DND-41 (cell line): ENCODE measurements at regions not wholly inside any gene's neighbourhood (a gene's known extent, or its start where the extent isn't known, plus 50 kb on each side); places are given as distances from the start of the nearest gene placed in this dataset.

ENCODE experiments used
- ATAC-seq: fragments of 200-7000 bp; cut with Tn5 transposase; 3 replicates; pipeline ENCODE4 v1.9.1; 2021; ENCODE audit warnings: low read depth; ENCODE audit not compliant: insufficient read depth
- DNase-seq: peaks from one replicate; pipeline ENCODE4 v3.0.0-alpha.2; 2020
- H2AFZ ChIP-seq: 2 replicates; pipeline ENCODE4 v1.6.0; 2012; ENCODE audit warnings: low read depth, low read length
- H3K27ac ChIP-seq: 2 replicates; pipeline ENCODE4 v1.5.1; 2012; ENCODE audit warnings: low read length, inconsistent platforms
- H3K27me3 ChIP-seq: fragments of 200-600 bp; sonication (generic); 2 replicates; pipeline ENCODE4 v1.6.0; 2012; ENCODE audit warnings: low read length, mild to moderate bottlenecking, inconsistent platforms; ENCODE audit not compliant: insufficient read depth, poor library complexity
- H3K36me3 ChIP-seq: 2 replicates; pipeline ENCODE4 v1.5.1; 2012; ENCODE audit warnings: low read length, inconsistent platforms; ENCODE audit not compliant: insufficient read depth
- H3K4me1 ChIP-seq: 2 replicates; pipeline ENCODE4 v1.5.1; 2012; ENCODE audit warnings: mild to moderate bottlenecking, low read length; ENCODE audit not compliant: insufficient read depth
- H3K4me2 ChIP-seq: 2 replicates; pipeline ENCODE4 v1.6.0; 2012; ENCODE audit warnings: mild to moderate bottlenecking, moderate library complexity, low read length, inconsistent platforms; ENCODE audit not compliant: insufficient read depth
- H3K4me3 ChIP-seq, 2 experiments: fragments of 200-600 bp in 1 of 2; shearing (Covaris generic) in 1 of 2; 2 replicates each; pipeline ENCODE4 v1.5.1; 2012 to 2016; ENCODE audit warnings: inconsistent platforms in 2 of 2, low read length in 2 of 2, mild to moderate bottlenecking in 2 of 2, low read depth in 1 of 2, moderate library complexity in 1 of 2
- H3K79me2 ChIP-seq: 2 replicates; pipeline ENCODE4 v1.6.0; 2012; ENCODE audit warnings: low read length, inconsistent platforms; ENCODE audit not compliant: insufficient read depth
- H3K9ac ChIP-seq: 2 replicates; pipeline ENCODE4 v1.6.0; 2012; ENCODE audit warnings: low read depth, mild to moderate bottlenecking, inconsistent platforms, low read length, moderate library complexity
- H3K9me3 ChIP-seq: 2 replicates; pipeline ENCODE4 v1.5.1; 2012; ENCODE audit warnings: low read length, moderate library complexity, mild to moderate bottlenecking, inconsistent platforms; ENCODE audit not compliant: insufficient read depth, severe bottlenecking
- H4K20me1 ChIP-seq: 2 replicates; pipeline ENCODE4 v1.6.0; 2012; ENCODE audit warnings: low read length; ENCODE audit not compliant: insufficient read depth
- EZH2 ChIP-seq: IDR thresholded peaks from 3 replicates; pipeline ENCODE4 v1.6.1; 2012; ENCODE audit warnings: borderline replicate concordance, low read depth, mild to moderate bottlenecking, moderate library complexity, low read length, inconsistent platforms; ENCODE audit not compliant: severe bottlenecking
- TF ChIP-seq, protein P1 (sequence below): IDR thresholded peaks from 2 replicates; pipeline ENCODE4 v1.5.1; 2012; ENCODE audit warnings: borderline replicate concordance, low read length, moderate library complexity, mild to moderate bottlenecking; ENCODE audit not compliant: poor library complexity, severe bottlenecking; ENCODE audit errors: extremely low read depth

DNA sequence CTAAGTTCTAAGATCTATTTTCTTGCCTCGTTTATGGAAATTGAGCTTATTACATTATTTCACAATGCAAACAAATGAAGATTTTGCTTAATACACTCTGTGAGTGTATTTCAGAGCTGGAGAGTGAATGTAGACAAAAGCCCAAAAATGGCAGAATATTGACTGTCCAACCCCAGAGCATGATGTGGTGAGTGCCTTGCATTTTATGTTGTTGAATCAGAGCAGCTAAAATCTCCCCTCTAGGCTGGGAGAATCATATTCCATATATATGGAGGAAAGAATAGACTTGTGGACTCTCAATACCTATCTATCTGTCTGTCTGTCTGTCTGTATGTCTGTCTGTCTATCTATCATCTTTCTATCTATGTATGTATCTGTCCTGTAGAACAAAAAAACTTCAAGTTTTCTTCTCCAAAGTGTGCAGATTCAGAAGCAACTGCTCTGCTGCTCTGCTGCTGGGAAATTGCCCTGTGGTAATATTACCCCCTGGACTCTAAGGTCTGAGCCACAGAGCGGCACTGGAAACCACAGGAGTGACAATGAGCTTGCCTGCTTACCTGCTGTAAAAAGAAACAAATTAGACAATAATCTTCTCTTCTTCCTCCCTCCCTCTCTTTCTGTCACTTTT is 209.4 kb upstream of the PRICKLE1 start:
- Histone ChIP-seq H3K9ac (no peak overlapping the region), H2AFZ (no peak overlapping the region), H4K20me1 (no peaks in the 10 kb centered on the region), H3K79me2 (no peaks in the 10 kb centered on the region), H3K4me2 (no peak overlapping the region), H3K27ac (no peak overlapping the region), H3K4me1 (no peaks in the 10 kb centered on the region), H3K4me3 (no peak overlapping the region), H3K36me3 (no peaks in the 10 kb centered on the region), H3K27me3 (no peaks in the 10 kb centered on the region), H3K9me3 (no peaks in the 10 kb centered on the region)
- DNase-seq = no peak
- no peak for ATAC-seq
- no peak for TF ChIP-seq EZH2
- TF ChIP-seq, protein P1, sequence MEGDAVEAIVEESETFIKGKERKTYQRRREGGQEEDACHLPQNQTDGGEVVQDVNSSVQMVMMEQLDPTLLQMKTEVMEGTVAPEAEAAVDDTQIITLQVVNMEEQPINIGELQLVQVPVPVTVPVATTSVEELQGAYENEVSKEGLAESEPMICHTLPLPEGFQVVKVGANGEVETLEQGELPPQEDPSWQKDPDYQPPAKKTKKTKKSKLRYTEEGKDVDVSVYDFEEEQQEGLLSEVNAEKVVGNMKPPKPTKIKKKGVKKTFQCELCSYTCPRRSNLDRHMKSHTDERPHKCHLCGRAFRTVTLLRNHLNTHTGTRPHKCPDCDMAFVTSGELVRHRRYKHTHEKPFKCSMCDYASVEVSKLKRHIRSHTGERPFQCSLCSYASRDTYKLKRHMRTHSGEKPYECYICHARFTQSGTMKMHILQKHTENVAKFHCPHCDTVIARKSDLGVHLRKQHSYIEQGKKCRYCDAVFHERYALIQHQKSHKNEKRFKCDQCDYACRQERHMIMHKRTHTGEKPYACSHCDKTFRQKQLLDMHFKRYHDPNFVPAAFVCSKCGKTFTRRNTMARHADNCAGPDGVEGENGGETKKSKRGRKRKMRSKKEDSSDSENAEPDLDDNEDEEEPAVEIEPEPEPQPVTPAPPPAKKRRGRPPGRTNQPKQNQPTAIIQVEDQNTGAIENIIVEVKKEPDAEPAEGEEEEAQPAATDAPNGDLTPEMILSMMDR = no peak

DNA sequence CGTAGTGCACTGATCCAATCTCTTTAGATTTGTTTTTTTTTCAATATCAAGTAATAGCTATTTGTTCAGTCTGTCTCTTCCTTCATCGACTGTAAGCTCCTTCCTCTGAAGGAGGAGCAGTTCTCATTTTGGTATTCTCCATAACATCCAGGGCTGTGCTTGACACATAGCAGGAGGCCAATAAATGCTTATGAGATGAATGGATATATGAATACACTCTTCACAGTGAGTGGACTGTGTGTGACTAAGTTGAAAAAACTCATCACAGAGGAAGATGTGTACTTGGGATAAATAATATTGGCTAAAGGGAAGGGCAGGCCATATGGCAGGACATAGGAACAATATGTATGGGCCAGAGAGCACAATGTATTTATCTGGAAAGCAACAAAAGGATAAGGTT is 205.3 kb upstream of the PRICKLE1 start:
- ATAC-seq (no peak), DNase-seq (no peak)
- no peak for TF ChIP-seq EZH2
- TF ChIP-seq, protein P1 = no peak
- H2AFZ ChIP-seq = no peak overlapping the region
- H4K20me1 ChIP-seq = no peaks in the 10 kb centered on the region
- no peak overlapping the region for H3K9ac ChIP-seq
- H3K36me3 ChIP-seq = no peaks in the 10 kb centered on the region
- no peaks in the 10 kb centered on the region for H3K9me3 ChIP-seq
- no peaks in the 10 kb centered on the region for H3K4me1 ChIP-seq
- no peaks in the 10 kb centered on the region for H3K79me2 ChIP-seq
- no peaks in the 10 kb centered on the region for H3K27me3 ChIP-seq
- no peak overlapping the region for H3K4me3 ChIP-seq
- H3K4me2 ChIP-seq = no peak overlapping the region
- no peak overlapping the region for H3K27ac ChIP-seq

DNA sequence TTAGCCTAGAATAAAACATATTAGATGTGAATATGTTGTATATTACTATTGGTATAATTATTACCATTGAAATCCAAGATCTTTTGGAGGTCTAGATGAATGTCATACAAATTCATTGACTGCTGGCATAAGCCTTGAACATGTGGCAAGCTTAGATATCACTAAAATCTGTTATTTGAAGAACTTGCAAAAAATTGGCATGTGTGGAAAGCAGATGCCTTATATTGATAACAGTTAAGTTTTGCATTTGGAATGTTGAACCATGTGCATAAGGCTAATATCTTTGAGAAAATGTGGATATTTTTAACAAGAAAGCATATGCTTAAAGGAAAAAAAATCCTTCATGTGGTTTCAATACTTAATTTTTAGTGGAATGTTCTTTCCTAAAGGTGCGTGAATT is 203.6 kb upstream of the PRICKLE1 start:
- no peaks in the 10 kb centered on the region for H3K36me3 ChIP-seq
- no peaks in the 10 kb centered on the region for H3K27me3 ChIP-seq
- H4K20me1 ChIP-seq = no peaks in the 10 kb centered on the region
- no peak overlapping the region for H3K4me2 ChIP-seq
- H3K79me2 ChIP-seq = no peaks in the 10 kb centered on the region
- no peak for ATAC-seq
- no peak for DNase-seq
- no peak overlapping the region for H3K27ac ChIP-seq
- TF ChIP-seq, protein P1 = no peak
- TF ChIP-seq EZH2 = no peak
- H3K9ac ChIP-seq = no peak overlapping the region
- no peak overlapping the region for H3K4me3 ChIP-seq
- no peaks in the 10 kb centered on the region for H3K9me3 ChIP-seq
- no peaks in the 10 kb centered on the region for H3K4me1 ChIP-seq
- H2AFZ ChIP-seq = no peak overlapping the region

DNA sequence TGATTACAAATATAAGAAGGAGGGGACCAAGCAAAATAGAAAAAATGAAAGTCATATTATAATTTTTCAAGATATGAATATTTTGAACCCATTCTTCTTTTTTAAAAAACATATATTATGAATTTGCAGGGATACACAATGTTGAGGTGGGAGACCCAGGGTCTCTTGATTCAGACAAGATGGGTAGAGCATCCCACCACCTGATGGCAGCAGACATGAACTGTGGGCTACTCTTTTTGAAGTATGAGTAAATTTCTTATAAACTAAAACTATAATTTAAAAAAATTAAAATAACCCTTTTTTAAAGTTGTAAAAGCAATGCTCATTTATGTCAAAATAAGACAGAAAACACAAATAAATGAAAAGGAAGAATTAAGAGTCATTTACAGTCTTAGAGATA is 202.7 kb upstream of the PRICKLE1 start:
- Histone ChIP-seq H2AFZ (no peak overlapping the region), H3K27me3 (no peaks in the 10 kb centered on the region), H3K36me3 (no peaks in the 10 kb centered on the region), H3K79me2 (no peaks in the 10 kb centered on the region), H3K4me3 (no peak overlapping the region), H3K9ac (no peak overlapping the region), H4K20me1 (no peaks in the 10 kb centered on the region), H3K4me1 (no peaks in the 10 kb centered on the region), H3K27ac (no peak overlapping the region), H3K9me3 (no peaks in the 10 kb centered on the region), H3K4me2 (no peak overlapping the region)
- DNase-seq (no peak), ATAC-seq (no peak)
- TF ChIP-seq, protein P1 = no peak
- TF ChIP-seq EZH2 = no peak
